ENCODE measurements at regions not wholly inside any gene's neighbourhood (a gene's known extent, or its start where the extent isn't known, plus 50 kb on each side); places are given as distances from the start of the nearest gene placed in this dataset.

DNA sequence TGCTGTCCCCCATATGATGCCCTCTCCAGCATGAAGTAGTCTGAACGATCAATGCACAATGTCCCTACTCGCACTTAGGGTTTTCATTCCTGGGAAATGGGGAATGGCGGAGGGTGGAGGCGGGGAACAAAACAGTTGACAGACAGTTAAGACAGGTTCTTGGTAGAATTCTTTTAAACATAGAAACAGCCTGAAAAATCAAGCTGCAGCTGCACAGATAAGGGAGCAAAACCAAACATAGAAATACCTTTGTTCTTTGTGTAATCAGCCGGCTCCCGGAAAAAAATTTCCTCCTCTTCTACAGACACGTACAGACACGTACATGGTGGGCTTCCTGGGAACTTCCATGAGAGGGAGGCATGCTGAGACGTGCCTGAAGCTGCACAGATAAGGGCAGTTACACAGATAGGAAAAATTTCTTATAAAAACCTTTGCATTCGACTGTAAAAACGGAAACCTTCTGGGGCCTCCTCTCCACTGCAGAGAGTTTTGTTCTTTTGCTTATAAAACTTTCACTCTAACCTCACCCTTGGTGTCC, 662.4 kb upstream of the PTPRD start:
- no peaks in the 10 kb centered on the region for H3K9me3 ChIP-seq (ENCODE audit: control insufficient read depth, insufficient read depth, low read depth, low read length)
- TF ChIP-seq, protein P1, sequence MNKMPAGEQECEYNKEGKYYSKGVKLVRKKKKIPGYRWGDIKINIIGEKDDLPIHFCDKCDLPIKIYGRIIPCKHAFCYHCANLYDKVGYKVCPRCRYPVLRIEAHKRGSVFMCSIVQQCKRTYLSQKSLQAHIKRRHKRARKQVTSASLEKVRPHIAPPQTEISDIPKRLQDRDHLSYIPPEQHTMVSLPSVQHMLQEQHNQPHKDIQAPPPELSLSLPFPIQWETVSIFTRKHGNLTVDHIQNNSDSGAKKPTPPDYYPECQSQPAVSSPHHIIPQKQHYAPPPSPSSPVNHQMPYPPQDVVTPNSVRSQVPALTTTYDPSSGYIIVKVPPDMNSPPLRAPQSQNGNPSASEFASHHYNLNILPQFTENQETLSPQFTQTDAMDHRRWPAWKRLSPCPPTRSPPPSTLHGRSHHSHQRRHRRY (tag by site-specific recombination; IDR thresholded peaks at IDR 0.05): no peak
- TF ChIP-seq PRDM1 (tag by site-specific recombination; IDR thresholded peaks at IDR 0.05) (no peak), ZBTB1 (tag by site-specific recombination; IDR thresholded peaks at IDR 0.05) (no peak), SP7 (tag by site-specific recombination; IDR thresholded peaks at IDR 0.05) (no peak), ZNF560 (tag by site-specific recombination; IDR thresholded peaks at IDR 0.05; ENCODE audit: borderline replicate concordance) (no peak), YY2 (tag by site-specific recombination; IDR thresholded peaks at IDR 0.05) (no peak), KLF10 (tag by site-specific recombination; IDR thresholded peaks at IDR 0.05) (no peak)
- ChIA-PET POLR2A (no interaction called here), CTCF (no interaction called here)
- no peak overlapping the region for H3K4me3 ChIP-seq (ENCODE audit: low read depth, low read length)
- H3K27ac ChIP-seq (ENCODE audit: extremely low read depth, low read depth, low read length): no peak overlapping the region
- no peaks in the 10 kb centered on the region for H3K36me3 ChIP-seq (ENCODE audit: control insufficient read depth in 2 of 2, insufficient read depth in 1 of 2, low read length in 2 of 2)
- no peaks in the 10 kb centered on the region for H3K4me1 ChIP-seq (ENCODE audit: control insufficient read depth, insufficient read depth, low read length)

GRCh38 chr9:11312966-11313365, 700.2 kb upstream of the PTPRD start:
- no peaks in the 10 kb centered on the region for H3K4me1 ChIP-seq (ENCODE audit: control insufficient read depth, insufficient read depth, low read length)
- H3K36me3 ChIP-seq (ENCODE audit: control insufficient read depth in 2 of 2, insufficient read depth in 1 of 2, low read length in 2 of 2): no peaks in the 10 kb centered on the region
- H3K9me3 ChIP-seq (ENCODE audit: control insufficient read depth, insufficient read depth, low read depth, low read length): no peaks in the 10 kb centered on the region
- ChIA-PET CTCF (no interaction called here), POLR2A (no interaction called here)
- no peak overlapping the region for H3K4me3 ChIP-seq (ENCODE audit: low read depth, low read length)
- no peak for TF ChIP-seq ZNF324 (tag by site-specific recombination; IDR thresholded peaks at IDR 0.05)
- no peak for TF ChIP-seq ZNF449 (tag by site-specific recombination; IDR thresholded peaks at IDR 0.05)
- no peak for TF ChIP-seq ZNF138 (tag by site-specific recombination; IDR thresholded peaks at IDR 0.05; ENCODE audit: borderline replicate concordance)
- no peak for TF ChIP-seq SETDB1 (IDR thresholded peaks at IDR 0.05; ENCODE audit: insufficient read length, low read length)
- no peak for TF ChIP-seq ZNF585B (tag by site-specific recombination; IDR thresholded peaks at IDR 0.05)
- no peak for TF ChIP-seq ZNF114 (tag by site-specific recombination; IDR thresholded peaks at IDR 0.05)
- no peak for TF ChIP-seq ZNF580 (tag by site-specific recombination; IDR thresholded peaks at IDR 0.05)
- TF ChIP-seq GLI2 (tag by site-specific recombination; IDR thresholded peaks at IDR 0.05; ENCODE audit: borderline replicate concordance, low read depth): no peak
- no peak for TF ChIP-seq ZNF692 (tag by site-specific recombination; IDR thresholded peaks at IDR 0.05)
- TF ChIP-seq, protein P2, sequence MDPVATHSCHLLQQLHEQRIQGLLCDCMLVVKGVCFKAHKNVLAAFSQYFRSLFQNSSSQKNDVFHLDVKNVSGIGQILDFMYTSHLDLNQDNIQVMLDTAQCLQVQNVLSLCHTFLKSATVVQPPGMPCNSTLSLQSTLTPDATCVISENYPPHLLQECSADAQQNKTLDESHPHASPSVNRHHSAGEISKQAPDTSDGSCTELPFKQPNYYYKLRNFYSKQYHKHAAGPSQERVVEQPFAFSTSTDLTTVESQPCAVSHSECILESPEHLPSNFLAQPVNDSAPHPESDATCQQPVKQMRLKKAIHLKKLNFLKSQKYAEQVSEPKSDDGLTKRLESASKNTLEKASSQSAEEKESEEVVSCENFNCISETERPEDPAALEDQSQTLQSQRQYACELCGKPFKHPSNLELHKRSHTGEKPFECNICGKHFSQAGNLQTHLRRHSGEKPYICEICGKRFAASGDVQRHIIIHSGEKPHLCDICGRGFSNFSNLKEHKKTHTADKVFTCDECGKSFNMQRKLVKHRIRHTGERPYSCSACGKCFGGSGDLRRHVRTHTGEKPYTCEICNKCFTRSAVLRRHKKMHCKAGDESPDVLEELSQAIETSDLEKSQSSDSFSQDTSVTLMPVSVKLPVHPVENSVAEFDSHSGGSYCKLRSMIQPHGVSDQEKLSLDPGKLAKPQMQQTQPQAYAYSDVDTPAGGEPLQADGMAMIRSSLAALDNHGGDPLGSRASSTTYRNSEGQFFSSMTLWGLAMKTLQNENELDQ (tag by site-specific recombination; IDR thresholded peaks at IDR 0.05; ENCODE audit: low read depth): no peak
- TF ChIP-seq ZNF76 (tag by site-specific recombination; IDR thresholded peaks at IDR 0.05; ENCODE audit: borderline replicate concordance, low read depth): no peak
- no peak for TF ChIP-seq ZNF292 (tag by site-specific recombination; IDR thresholded peaks at IDR 0.05; ENCODE audit: borderline replicate concordance, low read depth)
- no peak for TF ChIP-seq ZNF777 (tag by site-specific recombination; IDR thresholded peaks at IDR 0.05; ENCODE audit: borderline replicate concordance)
- TF ChIP-seq ZNF133 (tag by site-specific recombination; IDR thresholded peaks at IDR 0.05): no peak
- no peak for TF ChIP-seq ZNF768 (tag by site-specific recombination; IDR thresholded peaks at IDR 0.05)
- no peak for TF ChIP-seq BCL11A (tag by site-specific recombination; IDR thresholded peaks at IDR 0.05; ENCODE audit: low read depth)
- TF ChIP-seq KLF1 (tag by site-specific recombination; IDR thresholded peaks at IDR 0.05): no peak
- TF ChIP-seq ZFP3 (tag by site-specific recombination; IDR thresholded peaks at IDR 0.05; ENCODE audit: low read depth): no peak
- no peak for TF ChIP-seq PRDM6 (tag by site-specific recombination; IDR thresholded peaks at IDR 0.05)
- TF ChIP-seq ZNF140 (tag by site-specific recombination; IDR thresholded peaks at IDR 0.05): no peak
- H3K27ac ChIP-seq (ENCODE audit: extremely low read depth, low read depth, low read length): no peak overlapping the region

Measured in HEK293 (cell line).